HS-5 (cell line): ENCODE measurements at regions not wholly inside any gene's neighbourhood (a gene's known extent, or its start where the extent isn't known, plus 50 kb on each side); places are given as distances from the start of the nearest gene placed in this dataset.
"Not testable (repeated sequence)": the region's sequence is repeated elsewhere in the genome, so short reads cannot be mapped to it uniquely, and the experiment has no call there.

Experiments used
- DNase-seq: peaks from one replicate; pipeline ENCODE4 v3.0.0-alpha.2; 2012; ENCODE audit warnings: low read depth

GRCh38 chr3:34109846-34110245 lies 311.4 kb downstream of the PDCD6IP start:
- DNase-seq: no peak

- DNase-seq: no peak
Observed at GRCh38 chr3:34111361-34111760, 312.9 kb downstream of the PDCD6IP start.

- DNase-seq: not testable (repeated sequence)
Observed at GRCh38 chr3:34112261-34112660, 313.8 kb downstream of the PDCD6IP start.

- no peak for DNase-seq
Observed at GRCh38 chr3:34131091-34131490, 332.7 kb downstream of the PDCD6IP start.

GRCh38 chr3:34132069-34132692 lies 333.8 kb downstream of the PDCD6IP start:
- DNase-seq: no peak

GRCh38 chr3:34139566-34139965 lies 341.1 kb downstream of the PDCD6IP start:
- DNase-seq: no peak

- DNase-seq: no peak
Observed at GRCh38 chr3:34140616-34141015, 342.2 kb downstream of the PDCD6IP start.

GRCh38 chr3:34141841-34142337 lies 343.5 kb downstream of the PDCD6IP start:
- DNase-seq: no peak

GRCh38 chr3:34145796-34146195 lies 347.4 kb downstream of the PDCD6IP start:
- DNase-seq: no peak

GRCh38 chr3:34146596-34146995 lies 348.2 kb downstream of the PDCD6IP start:
- no peak for DNase-seq

GRCh38 chr3:34150992-34151391 lies 352.6 kb downstream of the PDCD6IP start:
- DNase-seq: no peak

- DNase-seq: no peak
Observed at GRCh38 chr3:34152656-34153055, 354.2 kb downstream of the PDCD6IP start.

GRCh38 chr3:34155108-34155507 lies 356.7 kb downstream of the PDCD6IP start:
- DNase-seq: no peak

- no peak for DNase-seq
Observed at GRCh38 chr3:34155666-34156065, 357.2 kb downstream of the PDCD6IP start.

- no peak for DNase-seq
Observed at GRCh38 chr3:34157491-34157890, 359.1 kb downstream of the PDCD6IP start.

GRCh38 chr3:34159613-34160420 lies 361.4 kb downstream of the PDCD6IP start:
- no peak for DNase-seq

GRCh38 chr3:34169636-34170035 lies 371.2 kb downstream of the PDCD6IP start:
- DNase-seq: not testable (repeated sequence)

GRCh38 chr3:34174740-34175139 lies 376.3 kb downstream of the PDCD6IP start:
- DNase-seq: no peak

GRCh38 chr3:34175636-34176176 lies 377.3 kb downstream of the PDCD6IP start:
- DNase-seq: no peak

- no peak for DNase-seq
Observed at GRCh38 chr3:34176723-34177122, 378.3 kb downstream of the PDCD6IP start.

GRCh38 chr3:34178415-34178814 lies 380.0 kb downstream of the PDCD6IP start:
- DNase-seq: peak; percentile 4

GRCh38 chr3:34179716-34180115 lies 381.3 kb downstream of the PDCD6IP start:
- DNase-seq: no peak

GRCh38 chr3:34180532-34180931 lies 382.1 kb downstream of the PDCD6IP start:
- no peak for DNase-seq
